SK-N-SH treated with all-trans-retinoic acid at 6 μM for 48 hours (cell line): ENCODE measurements at regions not wholly inside any gene's neighbourhood (a gene's known extent, or its start where the extent isn't known, plus 50 kb on each side); places are given as distances from the start of the nearest gene placed in this dataset.

Experiments used
- ARNTL ChIP-seq: fragments of 450-650 bp; formaldehyde crosslinking; IDR thresholded peaks from 2 replicates; pipeline ENCODE4 v1.5.0; 2020; ENCODE audit warnings: low read depth, mild to moderate bottlenecking, moderate library complexity, borderline replicate concordance
- CREB5 ChIP-seq: fragments of 250-450 bp; sonication (Bioruptor Pico); IDR thresholded peaks from 2 replicates; pipeline ENCODE4 v1.5.1; 2020; ENCODE audit warnings: low read depth, mild to moderate bottlenecking, moderate library complexity
- GLIS3 ChIP-seq: fragments of 250-450 bp; sonication (Bioruptor Pico); IDR thresholded peaks from 2 replicates; pipeline ENCODE4 v1.5.0; 2020; ENCODE audit warnings: mild to moderate bottlenecking, moderate library complexity
- ISL1 ChIP-seq: fragments of 250-450 bp; sonication (Bioruptor Pico); IDR thresholded peaks from 2 replicates; pipeline ENCODE4 v2.1.2; 2022; ENCODE audit warnings: mild to moderate bottlenecking, moderate library complexity
- OSR1 ChIP-seq: fragments of 250-450 bp; sonication (Bioruptor Pico); IDR thresholded peaks from 2 replicates; pipeline ENCODE4 v1.8.0; 2022; ENCODE audit warnings: moderate library complexity, mild to moderate bottlenecking, inconsistent platforms
- PATZ1 ChIP-seq: fragments of 250-450 bp; sonication (Bioruptor Pico); IDR thresholded peaks from 2 replicates; pipeline ENCODE4 v1.8.0; 2020; ENCODE audit warnings: mild to moderate bottlenecking, moderate library complexity, borderline replicate concordance
- POU6F1 ChIP-seq: fragments of 250-450 bp; sonication (Bioruptor Pico); IDR thresholded peaks from 2 replicates; pipeline ENCODE4 v1.8.0; 2021; ENCODE audit warnings: low read depth, mild to moderate bottlenecking, moderate library complexity, borderline replicate concordance
- SNAI2 ChIP-seq: fragments of 250-450 bp; sonication (Bioruptor Pico); IDR thresholded peaks from 2 replicates; pipeline ENCODE4 v1.5.0; 2020; ENCODE audit warnings: mild to moderate bottlenecking, moderate library complexity
- TCF4 ChIP-seq: fragments of 250-450 bp; sonication (Bioruptor Pico); IDR thresholded peaks from 2 replicates; pipeline ENCODE4 v1.8.0; 2021; ENCODE audit warnings: mild to moderate bottlenecking, moderate library complexity, borderline replicate concordance
- ZFP3 ChIP-seq: fragments of 250-450 bp; sonication (Bioruptor Pico); IDR thresholded peaks from 2 replicates; pipeline ENCODE4 v1.5.0; 2020; ENCODE audit warnings: mild to moderate bottlenecking, moderate library complexity
- ZFP30 ChIP-seq: fragments of 450-650 bp; formaldehyde crosslinking; IDR thresholded peaks from 2 replicates; pipeline ENCODE4 v1.5.0; 2022; ENCODE audit warnings: mild to moderate bottlenecking, moderate library complexity

GRCh38 chr2:83844490-83844889, 614.6 kb downstream of the SUCLG1 start:
- TF ChIP-seq ZFP3 (no peak), ISL1 (CRISPR knock-in tag) (no peak), CREB5 (no peak), PATZ1 (no peak), TCF4 (CRISPR knock-in tag) (no peak), ZFP30 (CRISPR knock-in tag) (no peak), OSR1 (CRISPR knock-in tag) (no peak), GLIS3 (CRISPR knock-in tag) (no peak), POU6F1 (CRISPR knock-in tag) (no peak), SNAI2 (no peak), ARNTL (CRISPR knock-in tag) (no peak)
